PFSK-1 (cell line): ENCODE measurements at regions not wholly inside any gene's neighbourhood (a gene's known extent, or its start where the extent isn't known, plus 50 kb on each side); places are given as distances from the start of the nearest gene placed in this dataset.

Experiments used
- POLR2AphosphoS5 ChIP-seq: IDR thresholded peaks from 2 replicates; pipeline ENCODE4 v1.6.1; 2012; ENCODE audit warnings: low read depth, mild to moderate bottlenecking, control low read depth, low read length, moderate library complexity
- TAF1 ChIP-seq: IDR thresholded peaks from 2 replicates; pipeline ENCODE4 v1.6.1; 2012; ENCODE audit warnings: low read length, control low read depth, borderline replicate concordance; ENCODE audit not compliant: insufficient read depth
- TF ChIP-seq, protein P1 (sequence below), 2 experiments: IDR thresholded peaks; 2 replicates each; pipeline versions ENCODE4 v1.6.1 to v1.8.0; 2011 to 2012; ENCODE audit warnings: low read depth in 2 of 2, low read length in 2 of 2, control low read depth in 1 of 2, inconsistent platforms in 1 of 2, mild to moderate bottlenecking in 1 of 2, moderate library complexity in 1 of 2; ENCODE audit not compliant: insufficient read depth in 1 of 2

DNA sequence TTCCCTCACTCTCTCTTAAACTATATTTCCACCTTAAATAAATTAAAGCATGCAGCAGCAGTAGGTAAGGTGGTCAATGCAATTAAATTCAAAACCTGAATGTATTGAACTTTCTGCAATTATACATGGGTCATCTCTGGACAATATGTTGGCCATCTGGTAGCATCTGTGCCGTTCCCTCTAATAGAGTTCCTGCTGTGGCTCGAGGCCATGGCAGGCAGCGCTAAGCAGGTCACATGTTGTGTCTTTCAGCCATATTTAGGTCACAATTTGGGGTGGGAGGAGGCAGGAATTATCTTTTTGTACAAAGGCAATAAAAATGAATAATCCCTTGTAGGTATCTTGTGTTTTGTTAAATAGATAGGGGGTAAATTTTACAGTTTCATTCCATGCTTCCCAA lies 676.2 kb downstream of the ZEB2 start:
- TF ChIP-seq POLR2AphosphoS5, result no peak
- no peak for TF ChIP-seq TAF1
- TF ChIP-seq, protein P1, sequence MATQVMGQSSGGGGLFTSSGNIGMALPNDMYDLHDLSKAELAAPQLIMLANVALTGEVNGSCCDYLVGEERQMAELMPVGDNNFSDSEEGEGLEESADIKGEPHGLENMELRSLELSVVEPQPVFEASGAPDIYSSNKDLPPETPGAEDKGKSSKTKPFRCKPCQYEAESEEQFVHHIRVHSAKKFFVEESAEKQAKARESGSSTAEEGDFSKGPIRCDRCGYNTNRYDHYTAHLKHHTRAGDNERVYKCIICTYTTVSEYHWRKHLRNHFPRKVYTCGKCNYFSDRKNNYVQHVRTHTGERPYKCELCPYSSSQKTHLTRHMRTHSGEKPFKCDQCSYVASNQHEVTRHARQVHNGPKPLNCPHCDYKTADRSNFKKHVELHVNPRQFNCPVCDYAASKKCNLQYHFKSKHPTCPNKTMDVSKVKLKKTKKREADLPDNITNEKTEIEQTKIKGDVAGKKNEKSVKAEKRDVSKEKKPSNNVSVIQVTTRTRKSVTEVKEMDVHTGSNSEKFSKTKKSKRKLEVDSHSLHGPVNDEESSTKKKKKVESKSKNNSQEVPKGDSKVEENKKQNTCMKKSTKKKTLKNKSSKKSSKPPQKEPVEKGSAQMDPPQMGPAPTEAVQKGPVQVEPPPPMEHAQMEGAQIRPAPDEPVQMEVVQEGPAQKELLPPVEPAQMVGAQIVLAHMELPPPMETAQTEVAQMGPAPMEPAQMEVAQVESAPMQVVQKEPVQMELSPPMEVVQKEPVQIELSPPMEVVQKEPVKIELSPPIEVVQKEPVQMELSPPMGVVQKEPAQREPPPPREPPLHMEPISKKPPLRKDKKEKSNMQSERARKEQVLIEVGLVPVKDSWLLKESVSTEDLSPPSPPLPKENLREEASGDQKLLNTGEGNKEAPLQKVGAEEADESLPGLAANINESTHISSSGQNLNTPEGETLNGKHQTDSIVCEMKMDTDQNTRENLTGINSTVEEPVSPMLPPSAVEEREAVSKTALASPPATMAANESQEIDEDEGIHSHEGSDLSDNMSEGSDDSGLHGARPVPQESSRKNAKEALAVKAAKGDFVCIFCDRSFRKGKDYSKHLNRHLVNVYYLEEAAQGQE (IDR thresholded peaks at IDR 0.05; ENCODE audit: insufficient read depth in 1 of 2, low read depth in 2 of 2, low read length in 2 of 2), result no peak
